Thyroid gland (tissue), 4 donors: ENCODE measurements at regions not wholly inside any gene's neighbourhood (a gene's known extent, or its start where the extent isn't known, plus 50 kb on each side); places are given as distances from the start of the nearest gene placed in this dataset.

ENCODE experiments used
- DNase-seq, 2 donors: peaks; one replicate each; pipeline ENCODE4 v3.0.0-alpha.2; 2019
- H3K27ac ChIP-seq, 3 donors: fragments of 200-600 bp; sonication (generic); 1 replicate in 2 of 3; 2 replicates in 1 of 3; pipeline ENCODE4 v1.5.1; 2016 to 2019; ENCODE audit warnings: mild to moderate bottlenecking in 1 of 3, moderate library complexity in 1 of 3
- H3K27me3 ChIP-seq: fragments of 200-600 bp; sonication (generic); one replicate; pipeline ENCODE4 v1.5.1; 2019
- H3K36me3 ChIP-seq, 2 donors: fragments of 200-600 bp; sonication (generic); one replicate each; pipeline ENCODE4 v1.5.1; 2016 to 2019
- H3K4me1 ChIP-seq, 2 donors: fragments of 200-600 bp; sonication (generic); one replicate each; pipeline ENCODE4 v1.5.1; 2017 to 2019
- H3K4me3 ChIP-seq, 3 donors: fragments of 200-600 bp; sonication (generic); replicated peaks in 1 of 3; 1 replicate in 2 of 3; 2 replicates in 1 of 3; pipeline ENCODE4 v1.5.1; 2016; ENCODE audit warnings: mild to moderate bottlenecking in 1 of 3
- H3K9me3 ChIP-seq: fragments of 200-600 bp; sonication (generic); one replicate; pipeline ENCODE4 v1.5.1; 2017
- POLR2A ChIP-seq, 2 donors: fragments of 450-650 bp; IDR thresholded peaks; one replicate each; pipeline ENCODE4 v1.6.1; 2017; ENCODE audit warnings: antibody characterized with exemption in 2 of 2, mild to moderate bottlenecking in 2 of 2, moderate library complexity in 1 of 2
- WGBS, 2 donors: methylation state at CpG; one replicate each; pipeline ENCODE4 v1.1.5; 2017; 5-methylcytosine and 5-hydroxymethylcytosine counted together
- intact Hi-C: fragments of 100-400 bp; cut with DNase I; formaldehyde crosslinking; loops from one replicate; pipeline ENCODE4 v1.15.1; 2023
- TF ChIP-seq, protein P1 (sequence below), 6 experiments: fragments of 200-600 bp in 3 of 6; fragments of 450-650 bp in 3 of 6; sonication (generic) in 3 of 6; IDR thresholded peaks; one replicate each; pipeline ENCODE4 v1.5.1; 2016 to 2019; ENCODE audit warnings: antibody characterized with exemption in 6 of 6, mild to moderate bottlenecking in 2 of 6, inconsistent platforms in 1 of 6, moderate library complexity in 1 of 6

DNA sequence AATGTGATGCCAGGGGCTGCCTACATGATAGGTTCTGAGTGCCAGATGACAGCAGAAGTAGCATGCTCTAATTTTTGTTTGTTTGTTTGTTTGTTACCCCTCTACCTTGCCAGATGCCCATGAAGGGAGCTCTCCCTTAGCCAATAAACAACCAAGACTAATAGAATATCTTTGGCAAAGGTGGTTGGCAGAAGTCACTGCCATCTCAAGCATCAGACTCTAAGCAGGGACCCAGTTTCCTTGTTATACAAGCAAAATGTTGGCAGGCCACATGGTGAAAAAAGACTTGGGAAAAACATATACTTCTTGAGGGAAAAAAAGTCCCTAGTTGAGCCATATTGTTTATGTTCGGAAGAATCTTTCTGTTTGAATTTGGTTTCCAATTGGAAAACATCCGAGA is 609.0 kb upstream of the CFAP20DC start:
- H3K9me3 ChIP-seq = no peaks in the 10 kb centered on the region

DNA sequence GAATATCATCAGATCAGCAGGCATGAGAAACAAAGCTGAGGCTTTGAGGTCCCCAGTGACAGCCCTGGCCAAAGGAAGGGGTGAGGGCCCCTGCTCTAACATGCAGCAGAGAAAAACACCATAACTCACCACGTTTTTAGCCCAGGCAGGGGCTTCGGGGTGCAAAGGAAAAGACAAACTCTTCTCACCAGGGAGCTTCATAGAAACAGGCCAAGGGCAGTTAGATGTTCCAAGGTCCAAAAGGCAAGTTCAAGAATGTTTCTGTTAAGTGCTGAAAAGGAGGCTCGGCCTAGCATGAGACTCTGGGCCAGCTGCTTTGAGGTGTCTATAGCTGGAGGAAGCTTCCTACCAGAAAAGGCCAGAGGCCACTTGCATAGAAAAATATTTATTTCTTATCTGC is 608.4 kb upstream of the CFAP20DC start:
- DNase-seq = no peak
- TF ChIP-seq, protein P1, sequence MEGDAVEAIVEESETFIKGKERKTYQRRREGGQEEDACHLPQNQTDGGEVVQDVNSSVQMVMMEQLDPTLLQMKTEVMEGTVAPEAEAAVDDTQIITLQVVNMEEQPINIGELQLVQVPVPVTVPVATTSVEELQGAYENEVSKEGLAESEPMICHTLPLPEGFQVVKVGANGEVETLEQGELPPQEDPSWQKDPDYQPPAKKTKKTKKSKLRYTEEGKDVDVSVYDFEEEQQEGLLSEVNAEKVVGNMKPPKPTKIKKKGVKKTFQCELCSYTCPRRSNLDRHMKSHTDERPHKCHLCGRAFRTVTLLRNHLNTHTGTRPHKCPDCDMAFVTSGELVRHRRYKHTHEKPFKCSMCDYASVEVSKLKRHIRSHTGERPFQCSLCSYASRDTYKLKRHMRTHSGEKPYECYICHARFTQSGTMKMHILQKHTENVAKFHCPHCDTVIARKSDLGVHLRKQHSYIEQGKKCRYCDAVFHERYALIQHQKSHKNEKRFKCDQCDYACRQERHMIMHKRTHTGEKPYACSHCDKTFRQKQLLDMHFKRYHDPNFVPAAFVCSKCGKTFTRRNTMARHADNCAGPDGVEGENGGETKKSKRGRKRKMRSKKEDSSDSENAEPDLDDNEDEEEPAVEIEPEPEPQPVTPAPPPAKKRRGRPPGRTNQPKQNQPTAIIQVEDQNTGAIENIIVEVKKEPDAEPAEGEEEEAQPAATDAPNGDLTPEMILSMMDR (IDR thresholded peaks at IDR 0.05) = no peak
- no peak for TF ChIP-seq POLR2A (IDR thresholded peaks at IDR 0.05)
- H3K4me1 ChIP-seq = peaks cover 4 to 12% of the 10 kb centered on the region in 2 donors
- H3K4me3 ChIP-seq = no peak overlapping the region
- intact Hi-C loops = no loop called here
- H3K36me3 ChIP-seq = no peaks in the 10 kb centered on the region
- 68 to 79% methylated on average over 3 of the region's 3 CpGs for WGBS, 2 donors
- H3K9me3 ChIP-seq = no peaks in the 10 kb centered on the region
- H3K27ac ChIP-seq = no peak overlapping the region
- no peaks in the 10 kb centered on the region for H3K27me3 ChIP-seq

More for the DNA sequence above, 609.0 kb upstream of the CFAP20DC start:
- intact Hi-C loops = no loop called here
- no peak for DNase-seq
- TF ChIP-seq, protein P1 (IDR thresholded peaks at IDR 0.05) = no peak
- H3K27ac ChIP-seq = no peak overlapping the region
- WGBS, 2 donors = 93 to 97% methylated on average over 2 of the region's 2 CpGs
- H3K27me3 ChIP-seq = no peaks in the 10 kb centered on the region
- no peak overlapping the region for H3K4me3 ChIP-seq
- peaks cover 10 to 16% of the 10 kb centered on the region in 2 donors for H3K4me1 ChIP-seq
- H3K36me3 ChIP-seq = no peaks in the 10 kb centered on the region

DNA sequence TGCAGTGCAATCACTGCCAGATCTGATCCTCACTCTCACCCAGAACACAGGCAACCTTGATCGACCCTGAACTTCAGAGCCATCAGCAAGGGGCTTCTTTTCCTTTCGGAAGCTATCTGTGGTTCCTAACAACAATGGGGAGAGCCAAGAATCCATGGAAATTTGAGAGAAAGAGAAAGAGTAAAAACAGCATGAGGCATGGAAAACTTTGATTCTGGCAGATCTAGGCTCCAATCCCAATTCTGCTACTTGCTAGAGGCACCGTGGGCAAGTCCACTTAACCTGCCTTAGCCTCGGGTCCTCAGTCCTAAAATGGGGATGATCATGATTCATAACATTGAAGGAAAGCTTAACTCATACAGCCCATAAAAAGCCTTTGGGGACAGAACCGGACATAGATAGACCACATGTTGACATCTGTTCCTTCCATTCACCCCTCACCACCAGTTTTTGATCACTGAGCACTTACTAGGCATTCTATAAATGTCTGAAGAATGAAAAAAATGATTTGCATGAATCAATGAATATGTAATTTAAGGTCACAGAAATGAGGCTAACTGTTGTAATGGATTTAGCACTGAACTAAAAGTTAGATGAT is 605.7 kb upstream of the CFAP20DC start:
- no peak overlapping the region for H3K27ac ChIP-seq

DNA sequence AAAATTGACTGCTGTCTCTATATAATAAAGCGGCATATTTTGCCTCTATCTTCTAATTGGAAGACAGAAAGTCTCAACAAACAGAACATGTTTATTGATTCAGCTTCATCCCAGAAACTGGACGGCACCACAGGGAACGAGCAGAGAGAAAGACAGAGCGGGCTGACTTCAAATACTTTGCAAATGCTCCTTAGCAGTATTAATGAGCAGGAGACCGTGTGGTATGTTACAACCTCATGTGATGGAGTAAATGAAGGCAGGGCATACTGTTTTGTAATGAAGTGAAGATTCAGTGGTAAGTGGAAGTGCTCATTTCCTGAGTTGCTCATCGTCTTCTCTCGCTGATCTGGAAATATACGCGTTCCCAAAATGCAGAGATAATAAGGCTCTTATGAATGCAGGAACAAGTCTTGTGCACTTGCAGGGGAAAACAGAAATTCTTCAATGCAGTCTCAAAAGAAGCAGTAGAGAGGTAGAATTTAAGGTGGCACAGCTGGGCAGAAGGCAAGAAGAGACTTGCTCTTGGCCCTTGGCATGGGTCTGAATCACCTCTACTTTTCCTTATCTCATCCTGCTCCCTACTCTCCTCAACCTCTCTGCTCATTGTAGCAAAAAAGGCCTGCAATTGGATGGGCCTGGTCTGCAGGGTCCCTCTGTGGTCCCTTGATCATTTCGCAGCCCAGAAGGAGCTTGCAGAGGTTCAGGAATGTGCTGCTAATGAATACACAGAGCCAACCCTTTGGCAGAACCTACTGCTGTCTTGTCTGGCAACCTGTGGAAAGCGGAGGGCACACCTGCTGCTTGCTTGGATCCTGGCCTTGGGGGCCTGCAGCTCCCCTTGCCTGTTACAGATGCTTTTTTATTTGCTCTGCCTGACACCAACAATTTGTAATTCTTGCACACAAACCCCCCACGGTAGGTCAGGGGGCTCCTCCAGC is 604.9 kb upstream of the CFAP20DC start:
- H3K36me3 ChIP-seq = no peaks in the 10 kb centered on the region
- WGBS, 2 donors = 71 to 74% methylated on average over 12 of the region's 12 CpGs
- no peaks in the 10 kb centered on the region for H3K9me3 ChIP-seq
- intact Hi-C loops = no loop called here
- no peak for DNase-seq
- no peak overlapping the region for H3K4me3 ChIP-seq
- TF ChIP-seq, protein P1 (IDR thresholded peaks at IDR 0.05) = no peak
- TF ChIP-seq POLR2A (IDR thresholded peaks at IDR 0.05) = no peak
- no peaks in the 10 kb centered on the region for H3K4me1 ChIP-seq
- no peaks in the 10 kb centered on the region for H3K27me3 ChIP-seq
- no peak overlapping the region for H3K27ac ChIP-seq

More for the DNA sequence above, 605.7 kb upstream of the CFAP20DC start:
- DNase-seq = no peak
- Histone ChIP-seq H3K4me1 (peaks cover 0 to 2% of the 10 kb centered on the region in 2 donors), H3K36me3 (no peaks in the 10 kb centered on the region), H3K9me3 (no peaks in the 10 kb centered on the region), H3K4me3 (no peak overlapping the region), H3K27me3 (no peaks in the 10 kb centered on the region)
- intact Hi-C loops = no loop called here
- TF ChIP-seq, protein P1 (IDR thresholded peaks at IDR 0.05) = no peak
- no peak for TF ChIP-seq POLR2A (IDR thresholded peaks at IDR 0.05)
- WGBS, 2 donors = 76 to 79% methylated on average over 5 of the region's 5 CpGs

DNA sequence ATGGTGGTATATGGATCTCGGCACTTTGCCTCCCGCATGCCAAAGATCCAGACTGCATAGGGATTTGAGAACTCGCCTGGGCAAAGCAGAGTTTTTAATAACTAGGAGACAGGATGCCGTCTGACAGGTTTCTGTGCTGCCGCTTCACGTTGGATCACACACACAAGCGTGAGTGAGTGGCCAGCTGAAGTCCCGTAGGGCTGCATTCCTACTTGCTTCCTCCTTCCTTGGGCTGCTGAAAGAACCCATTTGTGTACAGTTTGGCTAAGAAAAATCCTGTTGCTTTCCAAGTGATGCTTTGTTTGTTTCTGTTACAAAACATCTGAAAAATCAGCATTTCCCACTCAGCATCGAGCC is 604.3 kb upstream of the CFAP20DC start:
- Histone ChIP-seq H3K4me1 (no peaks in the 10 kb centered on the region), H3K27ac (no peak overlapping the region), H3K9me3 (no peaks in the 10 kb centered on the region), H3K36me3 (no peaks in the 10 kb centered on the region), H3K4me3 (no peak overlapping the region), H3K27me3 (no peaks in the 10 kb centered on the region)
- WGBS, 2 donors = 30 to 42% methylated on average over 9 of the region's 9 CpGs
- TF ChIP-seq POLR2A (IDR thresholded peaks at IDR 0.05) = no peak
- TF ChIP-seq, protein P1 (IDR thresholded peaks at IDR 0.05) = no peak
- DNase-seq = peak in 1 of 2 donors; percentile 72
- intact Hi-C loops = no loop called here
